SU-DHL-6 (cell line): ENCODE measurements at regions not wholly inside any gene's neighbourhood (a gene's known extent, or its start where the extent isn't known, plus 50 kb on each side); places are given as distances from the start of the nearest gene placed in this dataset.

Experiments
- CTCF ChIP-seq: fragments of 200-600 bp; sonication (generic); IDR thresholded peaks from one replicate; pipeline ENCODE4 v1.5.1; 2017; ENCODE audit warnings: antibody characterized with exemption, mild to moderate bottlenecking, low read length, moderate library complexity; ENCODE audit not compliant: insufficient read depth, poor library complexity, severe bottlenecking
- EZH2phosphoT487 ChIP-seq: fragments of 200-600 bp; sonication (generic), shearing (Covaris generic); conservative IDR thresholded peaks from 2 replicates; pipeline ENCODE4 v1.6.1; 2018; ENCODE audit warnings: mild to moderate bottlenecking, antibody characterized with exemption, low read length, moderate library complexity, mixed read lengths

GRCh38 chr3:117597865-117598264 is 888.3 kb downstream of the TUSC7 start:
- no peak for TF ChIP-seq CTCF
- no peak for TF ChIP-seq EZH2phosphoT487
